PFSK-1 (cell line): ENCODE measurements at regions not wholly inside any gene's neighbourhood (a gene's known extent, or its start where the extent isn't known, plus 50 kb on each side); places are given as distances from the start of the nearest gene placed in this dataset.

ENCODE experiments used
- POLR2AphosphoS5 ChIP-seq: IDR thresholded peaks from 2 replicates; pipeline ENCODE4 v1.6.1; 2012; ENCODE audit warnings: low read depth, mild to moderate bottlenecking, control low read depth, low read length, moderate library complexity
- SIN3A ChIP-seq: IDR thresholded peaks from 2 replicates; pipeline ENCODE4 v1.6.1; 2012; ENCODE audit warnings: mild to moderate bottlenecking, low read length, moderate library complexity, borderline replicate concordance; ENCODE audit not compliant: insufficient read depth
- TAF1 ChIP-seq: IDR thresholded peaks from 2 replicates; pipeline ENCODE4 v1.6.1; 2012; ENCODE audit warnings: low read length, control low read depth, borderline replicate concordance; ENCODE audit not compliant: insufficient read depth
- TF ChIP-seq, protein P1 (sequence below), 2 experiments: IDR thresholded peaks; 2 replicates each; pipeline versions ENCODE4 v1.6.1 to v1.8.0; 2011 to 2012; ENCODE audit warnings: low read depth in 2 of 2, low read length in 2 of 2, control low read depth in 1 of 2, inconsistent platforms in 1 of 2, mild to moderate bottlenecking in 1 of 2, moderate library complexity in 1 of 2; ENCODE audit not compliant: insufficient read depth in 1 of 2

GRCh38 chr2:11056614-11057013, 98.7 kb upstream of the SLC66A3 start:
- TF ChIP-seq TAF1 (no peak), POLR2AphosphoS5 (no peak), SIN3A (0 out of 2 replicates have a peak, but pooled peaks have one; percentile 44)
- TF ChIP-seq, protein P1, sequence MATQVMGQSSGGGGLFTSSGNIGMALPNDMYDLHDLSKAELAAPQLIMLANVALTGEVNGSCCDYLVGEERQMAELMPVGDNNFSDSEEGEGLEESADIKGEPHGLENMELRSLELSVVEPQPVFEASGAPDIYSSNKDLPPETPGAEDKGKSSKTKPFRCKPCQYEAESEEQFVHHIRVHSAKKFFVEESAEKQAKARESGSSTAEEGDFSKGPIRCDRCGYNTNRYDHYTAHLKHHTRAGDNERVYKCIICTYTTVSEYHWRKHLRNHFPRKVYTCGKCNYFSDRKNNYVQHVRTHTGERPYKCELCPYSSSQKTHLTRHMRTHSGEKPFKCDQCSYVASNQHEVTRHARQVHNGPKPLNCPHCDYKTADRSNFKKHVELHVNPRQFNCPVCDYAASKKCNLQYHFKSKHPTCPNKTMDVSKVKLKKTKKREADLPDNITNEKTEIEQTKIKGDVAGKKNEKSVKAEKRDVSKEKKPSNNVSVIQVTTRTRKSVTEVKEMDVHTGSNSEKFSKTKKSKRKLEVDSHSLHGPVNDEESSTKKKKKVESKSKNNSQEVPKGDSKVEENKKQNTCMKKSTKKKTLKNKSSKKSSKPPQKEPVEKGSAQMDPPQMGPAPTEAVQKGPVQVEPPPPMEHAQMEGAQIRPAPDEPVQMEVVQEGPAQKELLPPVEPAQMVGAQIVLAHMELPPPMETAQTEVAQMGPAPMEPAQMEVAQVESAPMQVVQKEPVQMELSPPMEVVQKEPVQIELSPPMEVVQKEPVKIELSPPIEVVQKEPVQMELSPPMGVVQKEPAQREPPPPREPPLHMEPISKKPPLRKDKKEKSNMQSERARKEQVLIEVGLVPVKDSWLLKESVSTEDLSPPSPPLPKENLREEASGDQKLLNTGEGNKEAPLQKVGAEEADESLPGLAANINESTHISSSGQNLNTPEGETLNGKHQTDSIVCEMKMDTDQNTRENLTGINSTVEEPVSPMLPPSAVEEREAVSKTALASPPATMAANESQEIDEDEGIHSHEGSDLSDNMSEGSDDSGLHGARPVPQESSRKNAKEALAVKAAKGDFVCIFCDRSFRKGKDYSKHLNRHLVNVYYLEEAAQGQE (IDR thresholded peaks at IDR 0.05; ENCODE audit: insufficient read depth in 1 of 2, low read depth in 2 of 2, low read length in 2 of 2) = no peak
